Prostate gland (tissue), 2 donors: ENCODE measurements at regions not wholly inside any gene's neighbourhood (a gene's known extent, or its start where the extent isn't known, plus 50 kb on each side); places are given as distances from the start of the nearest gene placed in this dataset.

Experiments
- CTCF ChIP-seq, 4 experiments: fragments of 200-600 bp in 2 of 4; fragments of 450-650 bp in 2 of 4; sonication (generic) in 2 of 4; IDR thresholded peaks; 1 replicate in 3 of 4; 2 replicates in 1 of 4; pipeline ENCODE4 v1.5.1; 2016 to 2019; ENCODE audit warnings: antibody characterized with exemption in 4 of 4, mild to moderate bottlenecking in 2 of 4, moderate library complexity in 2 of 4
- POLR2A ChIP-seq: fragments of 450-650 bp; IDR thresholded peaks from one replicate; pipeline ENCODE4 v1.6.1; 2016; ENCODE audit warnings: antibody characterized with exemption, mild to moderate bottlenecking

- TF ChIP-seq CTCF (IDR thresholded peaks at IDR 0.05) (no peak), POLR2A (no peak)
These were observed 764.9 kb downstream of the DNAH5 start for GRCh38 chr5:13179407-13180087.
